Lung (tissue), 11 donors: ENCODE measurements at regions not wholly inside any gene's neighbourhood (a gene's known extent, or its start where the extent isn't known, plus 50 kb on each side); places are given as distances from the start of the nearest gene placed in this dataset.
A peak's percentile ranks its signal among the peaks of the same experiment; 100 is the strongest.
"Not testable (repeated sequence)": the region's sequence is repeated elsewhere in the genome, so short reads cannot be mapped to it uniquely, and the experiment has no call there.

Experiments
- ATAC-seq: fragments of 200-7000 bp; cut with Tn5 transposase; one replicate; pipeline ENCODE4 v1.9.1; 2020; ENCODE audit warnings: moderate number of reproducible peaks; ENCODE audit not compliant: insufficient read depth, low FRiP score
- DNase-seq, 3 donors: peaks; one replicate each; pipeline ENCODE4 v3.0.0-alpha.2; 2013 to 2017
- H3K27ac ChIP-seq, 2 donors: one replicate each; pipeline ENCODE4 v1.5.1; 2013; ENCODE audit warnings: mild to moderate bottlenecking in 2 of 2, moderate library complexity in 2 of 2, control low read depth in 1 of 2, inconsistent platforms in 1 of 2, low read depth in 1 of 2, low read length in 1 of 2
- H3K27me3 ChIP-seq, 3 donors: one replicate each; pipeline ENCODE4 v1.5.1; 2013; ENCODE audit warnings: low read length in 2 of 3; ENCODE audit not compliant: control insufficient read depth in 3 of 3, insufficient read depth in 3 of 3
- H3K36me3 ChIP-seq, 4 donors: one replicate each; pipeline ENCODE4 v1.5.1; 2013; ENCODE audit warnings: low read length in 4 of 4, mild to moderate bottlenecking in 1 of 4, moderate library complexity in 1 of 4; ENCODE audit not compliant: control insufficient read depth in 4 of 4, insufficient read depth in 4 of 4
- H3K4me1 ChIP-seq, 5 donors: one replicate each; pipeline ENCODE4 v1.5.1; 2013; ENCODE audit warnings: low read length in 5 of 5, mild to moderate bottlenecking in 2 of 5, moderate library complexity in 1 of 5; ENCODE audit not compliant: control insufficient read depth in 5 of 5, insufficient read depth in 5 of 5
- H3K4me3 ChIP-seq: one replicate; pipeline ENCODE4 v1.5.1; 2013; ENCODE audit warnings: mild to moderate bottlenecking, control low read depth, moderate library complexity
- H3K9ac ChIP-seq, 2 donors: one replicate each; pipeline ENCODE4 v1.5.1; 2013; ENCODE audit warnings: low read length in 2 of 2, control low read depth in 1 of 2; ENCODE audit not compliant: insufficient read depth in 1 of 2
- H3K9me3 ChIP-seq, 4 donors: one replicate each; pipeline ENCODE4 v1.5.1; 2013; ENCODE audit warnings: low read length in 3 of 4, mild to moderate bottlenecking in 1 of 4, moderate library complexity in 1 of 4; ENCODE audit not compliant: control insufficient read depth in 4 of 4, insufficient read depth in 3 of 4
- CTCF ChIP-seq: IDR thresholded peaks from 2 replicates; pipeline ENCODE4 v1.5.1; 2012; ENCODE audit warnings: mild to moderate bottlenecking; ENCODE audit errors: control extremely low read depth, extremely low read depth
- WGBS, 2 donors: extraction: QIAGEN DNeasy Blood & Tissue Kit; methylation state at CpG; one replicate each; pipeline ENCODE4 v1.1.7; 2013; 5-methylcytosine and 5-hydroxymethylcytosine counted together
- donor health status: control.
- donor health status: control.
- donor health status: Bipolar disorder and iron deficiency.
- donor health status: healthy.
- donor health status: DM: yes; HTN: yes; CAD: no.

- peak; percentile 56 for TF ChIP-seq CTCF
- Histone ChIP-seq H3K36me3 (no peaks in the 10 kb centered on the region), H3K27me3 (no peaks in the 10 kb centered on the region), H3K9me3 (no peaks in the 10 kb centered on the region), H3K9ac (no peak overlapping the region), H3K4me3 (no peak overlapping the region), H3K27ac (no peak overlapping the region), H3K4me1 (no peaks in the 10 kb centered on the region)
- WGBS, 2 donors: 22 to 25% methylated on average over 4 of the region's 4 CpGs
- ATAC-seq (no peak), DNase-seq (peak; percentile 25 to 41 (median 38))
These were observed 129.1 kb upstream of the SMLR1 start for GRCh38 chr6:130697995-130698535.

- no peak overlapping the region for H3K4me3 ChIP-seq
- no peaks in the 10 kb centered on the region for H3K4me1 ChIP-seq
- no peaks in the 10 kb centered on the region for H3K36me3 ChIP-seq
- no peak for TF ChIP-seq CTCF
- WGBS, 2 donors: 68 to 80% methylated on average over 2 of the region's 2 CpGs
- H3K9ac ChIP-seq: no peak overlapping the region
- H3K9me3 ChIP-seq: no peaks in the 10 kb centered on the region
- DNase-seq (no peak), ATAC-seq (no peak)
- H3K27ac ChIP-seq: no peak overlapping the region
- H3K27me3 ChIP-seq: no peaks in the 10 kb centered on the region
These were observed 127.5 kb upstream of the SMLR1 start for GRCh38 chr6:130699742-130700141.

- no peak for TF ChIP-seq CTCF
- Histone ChIP-seq H3K4me3 (no peak overlapping the region), H3K4me1 (no peaks in the 10 kb centered on the region), H3K9me3 (no peaks in the 10 kb centered on the region), H3K27me3 (no peaks in the 10 kb centered on the region), H3K27ac (no peak overlapping the region), H3K36me3 (no peaks in the 10 kb centered on the region), H3K9ac (no peak overlapping the region)
- ATAC-seq (no peak), DNase-seq (no peak)
- 94 to 95% methylated on average over 4 of the region's 4 CpGs for WGBS, 2 donors
These were observed 126.8 kb upstream of the SMLR1 start for GRCh38 chr6:130700397-130700796.

- peaks cover 0 to 1% (median 0%) of the 10 kb centered on the region in 5 donors for H3K4me1 ChIP-seq
- no peaks in the 10 kb centered on the region for H3K36me3 ChIP-seq
- H3K9me3 ChIP-seq: peaks cover 0 to 3% (median 0%) of the 10 kb centered on the region in 4 donors
- ATAC-seq (no peak), DNase-seq (peak in 1 of 3 donors; percentile 10)
- WGBS, 2 donors: 10 to 23% methylated on average over 2 of the region's 2 CpGs
- H3K27me3 ChIP-seq: no peaks in the 10 kb centered on the region
- no peak for TF ChIP-seq CTCF
- H3K9ac ChIP-seq: no peak overlapping the region
- H3K27ac ChIP-seq: no peak overlapping the region
- no peak overlapping the region for H3K4me3 ChIP-seq
These were observed 118.9 kb upstream of the SMLR1 start for GRCh38 chr6:130708338-130708737.

DNA sequence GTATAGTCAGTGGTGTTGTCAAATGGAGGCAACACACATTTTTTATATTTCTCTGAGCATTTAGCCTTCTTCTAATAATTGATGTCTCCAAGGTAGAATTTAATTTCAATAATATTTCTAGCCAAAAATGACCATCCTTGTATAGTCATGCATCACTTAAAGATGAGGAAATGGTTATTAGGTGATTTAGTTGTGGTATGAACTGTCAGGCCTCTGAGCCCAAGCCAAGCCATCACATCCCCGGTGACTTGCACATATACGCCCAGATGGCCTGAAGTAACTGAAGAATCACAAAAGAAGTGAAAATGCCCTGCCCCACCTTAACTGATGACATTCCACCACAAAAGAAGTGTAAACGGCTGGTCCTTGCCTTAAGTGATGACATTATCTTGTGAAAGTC, 115.6 kb upstream of the SMLR1 start:
- H3K27me3 ChIP-seq, H3K36me3 ChIP-seq, H3K27ac ChIP-seq, DNase-seq, H3K4me1 ChIP-seq, ATAC-seq, H3K9me3 ChIP-seq, H3K4me3 ChIP-seq, H3K9ac ChIP-seq: not testable (repeated sequence)
- WGBS, 2 donors: 54 to 68% methylated on average over 3 of the region's 3 CpGs
